ENCODE measurements at regions not wholly inside any gene's neighbourhood (a gene's known extent, or its start where the extent isn't known, plus 50 kb on each side); places are given as distances from the start of the nearest gene placed in this dataset.

GRCh38 chr14:38851111-38851510 is 251.9 kb downstream of the SEC23A start:
- TF ChIP-seq, protein P1, sequence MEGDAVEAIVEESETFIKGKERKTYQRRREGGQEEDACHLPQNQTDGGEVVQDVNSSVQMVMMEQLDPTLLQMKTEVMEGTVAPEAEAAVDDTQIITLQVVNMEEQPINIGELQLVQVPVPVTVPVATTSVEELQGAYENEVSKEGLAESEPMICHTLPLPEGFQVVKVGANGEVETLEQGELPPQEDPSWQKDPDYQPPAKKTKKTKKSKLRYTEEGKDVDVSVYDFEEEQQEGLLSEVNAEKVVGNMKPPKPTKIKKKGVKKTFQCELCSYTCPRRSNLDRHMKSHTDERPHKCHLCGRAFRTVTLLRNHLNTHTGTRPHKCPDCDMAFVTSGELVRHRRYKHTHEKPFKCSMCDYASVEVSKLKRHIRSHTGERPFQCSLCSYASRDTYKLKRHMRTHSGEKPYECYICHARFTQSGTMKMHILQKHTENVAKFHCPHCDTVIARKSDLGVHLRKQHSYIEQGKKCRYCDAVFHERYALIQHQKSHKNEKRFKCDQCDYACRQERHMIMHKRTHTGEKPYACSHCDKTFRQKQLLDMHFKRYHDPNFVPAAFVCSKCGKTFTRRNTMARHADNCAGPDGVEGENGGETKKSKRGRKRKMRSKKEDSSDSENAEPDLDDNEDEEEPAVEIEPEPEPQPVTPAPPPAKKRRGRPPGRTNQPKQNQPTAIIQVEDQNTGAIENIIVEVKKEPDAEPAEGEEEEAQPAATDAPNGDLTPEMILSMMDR (IDR thresholded peaks at IDR 0.05): no peak
- TF ChIP-seq POLR2A (IDR thresholded peaks at IDR 0.05): no peak

All from body of pancreas (tissue), 4 donors.